Heart right ventricle (tissue), 16 donors: ENCODE measurements at regions not wholly inside any gene's neighbourhood (a gene's known extent, or its start where the extent isn't known, plus 50 kb on each side); places are given as distances from the start of the nearest gene placed in this dataset.

ENCODE experiments used
- ATAC-seq, 8 donors: fragments of 200-7000 bp; cut with Tn5 transposase; one replicate each; pipeline ENCODE4 v1.9.1; 2020; ENCODE audit warnings: mild to moderate bottlenecking in 8 of 8, moderate library complexity in 8 of 8, moderate number of reproducible peaks in 1 of 8
- DNase-seq, 2 donors: peaks; one replicate each; pipeline ENCODE4 v3.0.0-alpha.2; 2020
- H3K27ac ChIP-seq, 10 donors: fragments of 200-600 bp; sonication (generic) in 2 of 10; one replicate each; pipeline versions ENCODE4 v1.5.0 to v1.8.0; 2020 to 2022; ENCODE audit warnings: mild to moderate bottlenecking in 3 of 10
- H3K27me3 ChIP-seq, 7 donors: fragments of 200-600 bp; one replicate each; pipeline ENCODE4 v1.8.0; 2021 to 2022; ENCODE audit warnings: mild to moderate bottlenecking in 2 of 7
- H3K36me3 ChIP-seq, 9 donors: fragments of 200-600 bp; sonication (generic) in 1 of 9; one replicate each; pipeline versions ENCODE4 v1.5.0 to v1.8.0; 2020 to 2022; ENCODE audit warnings: mild to moderate bottlenecking in 2 of 9
- H3K4me1 ChIP-seq, 9 donors: fragments of 200-600 bp; sonication (generic) in 1 of 9; one replicate each; pipeline versions ENCODE4 v1.5.0 to v1.8.0; 2020 to 2022; ENCODE audit warnings: mild to moderate bottlenecking in 4 of 9
- H3K4me3 ChIP-seq, 10 donors: fragments of 200-600 bp; sonication (generic) in 2 of 10; one replicate each; pipeline versions ENCODE4 v1.5.0 to v1.8.0; 2020 to 2022; ENCODE audit warnings: mild to moderate bottlenecking in 7 of 10, moderate library complexity in 2 of 10
- H3K9me3 ChIP-seq, 11 donors: fragments of 200-600 bp in 10 of 11; sonication (generic) in 2 of 11; one replicate each; pipeline versions ENCODE4 v1.5.0 to v1.8.0; 2013 to 2022; ENCODE audit warnings: mild to moderate bottlenecking in 2 of 11, control low read depth in 1 of 11, moderate library complexity in 1 of 11
- WGBS, 2 donors: extraction: QIAGEN DNeasy Blood & Tissue Kit; methylation state at CpG; one replicate each; pipeline ENCODE4 v1.1.7; 2013; ENCODE audit warnings: inconsistent platforms in 1 of 2; 5-methylcytosine and 5-hydroxymethylcytosine counted together
- intact Hi-C, 10 donors: fragments of 100-400 bp; cut with DNase I; formaldehyde crosslinking; loops; one replicate each; pipeline versions ENCODE4 v1.11.1 to v1.14.2; 2022
- TF ChIP-seq, protein P1 (sequence below), 9 donors: fragments of 200-600 bp; sonication (generic) in 2 of 9; IDR thresholded peaks; one replicate each; pipeline versions ENCODE4 v1.5.0 to v1.8.0; 2021 to 2022; ENCODE audit warnings: antibody characterized with exemption in 9 of 9, mild to moderate bottlenecking in 5 of 9, moderate library complexity in 1 of 9
- donor health status: Arrhythmogenic right ventricular cardiomyopathy.
- donor health status: ischemic (EF 13 %, LVEDD 7.1; RV severe dilation, severe dysfunction).
- donor health status: healthy with polysubstance abuse.
- donor health status: DM: no; HTN: yes; CAD: no.
- donor health status: DM: no; HTN: no; CAD: no.
- donor health status: ischemic (EF 25% LVEDD 6.9; RV normal size, moderate dysfunction).
- donor health status: ischemic (EF 25% LVEDD 5.7; RV mildly dilated, moderate dysfunction).
- donor health status: healthy.
- donor health status: DM: yes; HTN: yes; CAD: no.
- donor health status: Ischemic cardiomyopathy.
- donor health status: ischemic (EF 35%, LVEDD 5.7; RV mildly dilated, moderate dysfunction).
- donor health status: nonischemic (EF 11% LVEDD 7.7; RV severe dilation, severe dysfunction).
- donor health status: DM: yes; HTN: yes; CAD: no.
- donor health status: PGD.
- donor health status: ischemic (EF 29% LVEDD 5.4; RV normal size, mild dysfunction).
- donor health status: nonischemic (EF 23%, LVEDD 6.1; RV moderate dilation, normal function).

DNA sequence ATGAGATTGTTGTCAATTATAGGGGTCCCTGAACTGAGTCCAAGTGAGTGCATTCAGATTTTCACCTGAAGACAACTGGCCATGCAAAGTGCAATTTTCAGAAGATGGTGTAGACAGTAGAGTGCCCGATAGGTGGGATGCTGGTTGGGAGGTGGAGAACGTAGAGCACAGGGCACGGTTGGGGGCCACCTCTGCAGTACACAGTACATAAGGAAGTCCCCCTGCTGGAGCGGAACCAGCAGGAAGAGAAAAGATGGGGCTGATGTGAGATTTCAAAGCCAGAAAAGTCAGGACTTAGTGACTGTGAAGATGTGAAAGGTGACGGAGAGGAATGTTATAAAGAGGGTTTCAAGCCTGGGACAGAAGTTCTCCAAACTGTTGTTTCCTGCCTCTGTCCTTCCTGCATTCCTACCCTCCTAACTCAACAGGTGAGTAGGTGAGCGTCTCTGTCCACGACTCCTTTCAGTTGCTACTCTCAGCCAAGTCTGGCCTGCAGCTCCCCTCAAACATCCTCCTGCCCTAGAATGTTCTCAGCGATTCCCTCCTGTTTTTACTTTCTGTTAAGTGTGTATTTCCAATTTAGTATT, 330.8 kb downstream of the PRL start:
- no peak overlapping the region for H3K4me3 ChIP-seq
- H3K27ac ChIP-seq: no peak overlapping the region
- ATAC-seq (no peak), DNase-seq (no peak)
- TF ChIP-seq, protein P1, sequence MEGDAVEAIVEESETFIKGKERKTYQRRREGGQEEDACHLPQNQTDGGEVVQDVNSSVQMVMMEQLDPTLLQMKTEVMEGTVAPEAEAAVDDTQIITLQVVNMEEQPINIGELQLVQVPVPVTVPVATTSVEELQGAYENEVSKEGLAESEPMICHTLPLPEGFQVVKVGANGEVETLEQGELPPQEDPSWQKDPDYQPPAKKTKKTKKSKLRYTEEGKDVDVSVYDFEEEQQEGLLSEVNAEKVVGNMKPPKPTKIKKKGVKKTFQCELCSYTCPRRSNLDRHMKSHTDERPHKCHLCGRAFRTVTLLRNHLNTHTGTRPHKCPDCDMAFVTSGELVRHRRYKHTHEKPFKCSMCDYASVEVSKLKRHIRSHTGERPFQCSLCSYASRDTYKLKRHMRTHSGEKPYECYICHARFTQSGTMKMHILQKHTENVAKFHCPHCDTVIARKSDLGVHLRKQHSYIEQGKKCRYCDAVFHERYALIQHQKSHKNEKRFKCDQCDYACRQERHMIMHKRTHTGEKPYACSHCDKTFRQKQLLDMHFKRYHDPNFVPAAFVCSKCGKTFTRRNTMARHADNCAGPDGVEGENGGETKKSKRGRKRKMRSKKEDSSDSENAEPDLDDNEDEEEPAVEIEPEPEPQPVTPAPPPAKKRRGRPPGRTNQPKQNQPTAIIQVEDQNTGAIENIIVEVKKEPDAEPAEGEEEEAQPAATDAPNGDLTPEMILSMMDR (IDR thresholded peaks at IDR 0.05): no peak
- H3K27me3 ChIP-seq: no peaks in the 10 kb centered on the region
- H3K36me3 ChIP-seq: no peaks in the 10 kb centered on the region
- H3K4me1 ChIP-seq: peaks cover 0 to 29% (median 18%) of the 10 kb centered on the region in 9 donors
- H3K9me3 ChIP-seq: no peaks in the 10 kb centered on the region
- intact Hi-C loops: no loop called here
- 84 to 87% methylated on average over 8 of the region's 8 CpGs for WGBS, 2 donors

DNA sequence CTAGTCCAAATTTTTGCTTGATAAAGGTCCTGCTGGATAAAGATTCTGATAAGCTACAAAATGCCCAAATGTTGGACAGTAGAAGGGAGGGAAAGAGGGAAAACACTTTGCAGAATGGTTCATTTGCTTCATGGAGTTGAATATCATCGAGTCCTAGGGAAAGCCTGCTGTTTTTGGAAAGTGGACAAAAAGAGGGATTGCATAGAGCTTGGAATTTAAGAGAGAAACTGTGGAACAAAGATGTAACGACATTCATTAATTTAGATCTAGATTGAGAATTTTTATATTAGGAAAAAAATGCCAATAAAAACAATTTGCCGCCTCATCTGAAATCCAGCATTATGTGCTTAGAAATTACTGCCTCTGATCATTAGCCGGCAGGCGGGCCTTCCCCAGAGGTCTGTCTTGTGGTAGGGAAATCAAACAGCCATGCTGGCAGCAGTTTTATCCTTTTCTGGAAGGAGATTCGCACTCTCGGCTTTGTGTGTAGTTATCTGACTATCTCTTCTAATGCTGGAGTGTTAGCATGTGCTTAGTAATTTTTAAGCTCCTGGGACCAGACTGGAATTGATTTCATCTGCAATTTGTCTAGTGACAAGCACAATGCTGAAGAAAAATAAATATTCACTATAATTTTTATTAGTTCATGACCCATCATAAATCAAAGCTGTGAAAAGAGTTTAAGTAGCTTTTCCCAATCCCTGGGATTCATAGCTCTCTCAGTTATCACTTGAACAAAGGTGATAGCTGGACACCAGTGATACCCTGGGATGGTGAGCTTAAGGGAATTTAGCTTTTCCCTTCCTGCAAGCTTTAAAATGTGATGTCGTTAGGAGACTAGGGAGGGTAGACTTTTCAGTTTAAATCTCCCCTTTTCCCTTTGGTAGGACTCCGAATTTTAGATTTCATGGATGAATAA, 329.5 kb downstream of the PRL start:
- ATAC-seq (no peak), DNase-seq (no peak)
- Histone ChIP-seq H3K27me3 (no peaks in the 10 kb centered on the region), H3K4me1 (peaks cover 0 to 37% (median 24%) of the 10 kb centered on the region in 9 donors), H3K27ac (peak overlapping the region in 3 of 10 donors; percentile 2 to 21 (median 7)), H3K9me3 (no peaks in the 10 kb centered on the region), H3K36me3 (no peaks in the 10 kb centered on the region), H3K4me3 (no peak overlapping the region)
- TF ChIP-seq, protein P1 (IDR thresholded peaks at IDR 0.05): no peak
- 68 to 73% methylated on average over 9 of the region's 9 CpGs for WGBS, 2 donors
- intact Hi-C loops: no loop called here

DNA sequence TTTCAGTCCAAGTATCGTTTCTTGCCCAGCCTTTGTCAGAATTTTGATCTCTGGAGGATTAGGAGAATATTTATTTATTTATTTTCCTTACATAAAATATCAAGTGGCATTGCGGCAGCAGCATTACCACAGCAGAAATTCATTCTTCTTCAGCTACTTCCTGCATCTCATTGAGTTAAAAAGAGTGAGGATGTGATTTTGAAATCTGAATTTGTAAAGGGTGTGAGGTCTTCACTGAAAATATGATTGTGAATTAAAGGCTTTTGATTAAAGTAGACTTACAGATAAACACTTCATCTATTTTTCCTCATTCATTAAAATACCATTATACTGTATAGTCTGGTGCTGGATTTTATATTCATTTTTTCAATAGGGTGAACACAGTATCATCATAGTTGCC, 328.4 kb downstream of the PRL start:
- Histone ChIP-seq H3K27me3 (no peaks in the 10 kb centered on the region), H3K4me1 (peaks cover 0 to 37% (median 24%) of the 10 kb centered on the region in 9 donors), H3K27ac (no peak overlapping the region), H3K4me3 (no peak overlapping the region), H3K36me3 (no peaks in the 10 kb centered on the region), H3K9me3 (no peaks in the 10 kb centered on the region)
- ATAC-seq (no peak), DNase-seq (no peak)
- WGBS, 2 donors: 77 to 81% methylated on average over 2 of the region's 2 CpGs
- TF ChIP-seq, protein P1 (IDR thresholded peaks at IDR 0.05): no peak
- intact Hi-C loops: no loop called here

DNA sequence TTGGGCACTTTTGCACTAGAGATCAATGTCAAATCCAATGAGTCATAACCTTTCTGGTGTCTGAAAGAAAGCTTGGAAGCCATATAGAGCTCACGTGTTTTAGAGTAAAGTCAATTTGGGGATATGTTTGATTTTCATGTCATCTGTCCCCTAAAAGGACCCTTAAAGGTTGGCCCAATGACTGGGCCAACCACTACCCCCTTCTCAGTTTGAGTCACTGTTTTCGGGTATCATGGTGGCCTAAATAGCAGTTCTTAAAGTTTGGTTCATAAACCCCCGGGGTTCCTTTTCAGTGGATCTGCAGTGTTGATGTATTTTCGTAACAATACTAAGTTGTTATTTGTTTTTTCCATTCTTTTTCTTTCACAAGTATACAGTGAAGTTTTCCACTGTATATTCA, 327.6 kb downstream of the PRL start:
- Histone ChIP-seq H3K27ac (no peak overlapping the region), H3K4me1 (peaks cover 0 to 34% (median 24%) of the 10 kb centered on the region in 9 donors), H3K4me3 (no peak overlapping the region), H3K9me3 (peaks cover 0 to 2% (median 0%) of the 10 kb centered on the region in 11 donors), H3K27me3 (no peaks in the 10 kb centered on the region), H3K36me3 (no peaks in the 10 kb centered on the region)
- no peak for DNase-seq
- intact Hi-C loops: no loop called here
- TF ChIP-seq, protein P1 (IDR thresholded peaks at IDR 0.05): no peak
- no peak for ATAC-seq
- 85 to 87% methylated on average over 4 of the region's 4 CpGs for WGBS, 2 donors
